GM19455 (cell line): ENCODE measurements at regions not wholly inside any gene's neighbourhood (a gene's known extent, or its start where the extent isn't known, plus 50 kb on each side); places are given as distances from the start of the nearest gene placed in this dataset.
"Not testable (repeated sequence)": the region's sequence is repeated elsewhere in the genome, so short reads cannot be mapped to it uniquely, and the experiment has no call there.

ENCODE experiments used
- ATAC-seq: cut with Tn5 transposase; IDR thresholded peaks from one replicate; pipeline ENCODE4 v1.9.1; 2021; ENCODE audit not compliant: unreplicated experiment

DNA sequence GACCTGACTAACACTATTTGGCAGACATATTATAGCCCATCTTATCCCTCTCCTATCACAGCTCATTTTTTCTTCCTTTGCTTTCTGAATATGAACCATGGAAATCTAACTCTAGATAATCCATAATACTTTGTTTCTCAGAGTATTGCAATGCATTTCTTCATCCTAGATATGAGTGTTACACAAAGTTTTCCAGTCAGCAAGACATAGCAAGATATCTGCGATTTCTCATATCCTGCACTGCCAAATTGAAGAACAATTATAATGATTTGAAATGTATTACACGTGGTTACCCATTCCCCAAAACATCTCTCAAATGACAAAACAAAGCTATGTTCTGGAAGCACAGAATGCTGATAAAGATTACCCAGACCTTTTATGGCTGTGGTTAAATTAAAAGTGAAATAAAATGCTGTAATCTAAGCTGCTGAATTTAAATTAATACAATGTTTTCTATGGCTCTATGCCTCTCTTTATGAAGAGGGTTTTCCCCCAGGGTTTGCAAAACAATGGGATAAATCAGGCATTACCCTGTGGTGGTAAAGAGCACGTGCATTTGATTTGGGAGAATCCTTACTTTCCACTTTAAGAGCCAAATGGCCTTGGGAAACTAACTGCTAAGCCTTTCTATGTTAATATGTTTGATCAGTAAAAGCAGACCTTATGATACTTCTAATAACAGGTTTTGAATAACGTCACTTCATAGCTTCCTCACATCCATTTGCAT, 1291.0 kb upstream of the CNTN5 start:
- ATAC-seq = no peak

DNA sequence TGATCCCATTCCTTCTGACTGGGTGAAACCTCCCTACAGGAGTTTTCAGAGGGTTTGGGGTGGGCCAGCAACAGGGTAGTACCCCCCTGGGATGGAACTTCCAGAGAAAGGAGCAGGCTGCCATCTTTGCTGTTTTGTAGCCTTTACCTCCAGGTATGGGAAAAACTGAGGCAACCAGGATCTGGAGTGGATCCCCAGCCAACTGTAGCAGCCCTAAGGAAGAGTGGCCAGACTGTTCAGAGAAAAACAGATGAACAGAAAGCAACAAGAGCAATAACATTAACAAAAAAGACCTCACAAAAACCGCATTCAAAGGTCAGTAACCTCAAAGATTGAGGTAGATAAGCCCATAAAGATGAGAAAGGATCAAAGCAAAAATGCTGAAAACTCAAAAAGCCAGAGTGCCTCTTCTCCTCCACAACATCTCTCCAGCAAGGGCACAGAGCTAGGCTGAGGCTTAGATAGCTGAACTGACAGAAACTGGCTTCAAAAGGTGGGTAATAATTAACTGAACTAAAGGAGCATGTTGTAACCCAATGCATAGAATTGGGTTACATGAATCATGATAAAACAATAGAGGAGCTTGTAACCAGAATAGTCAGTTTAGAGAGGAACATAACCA, 1288.6 kb upstream of the CNTN5 start:
- no peak for ATAC-seq

DNA sequence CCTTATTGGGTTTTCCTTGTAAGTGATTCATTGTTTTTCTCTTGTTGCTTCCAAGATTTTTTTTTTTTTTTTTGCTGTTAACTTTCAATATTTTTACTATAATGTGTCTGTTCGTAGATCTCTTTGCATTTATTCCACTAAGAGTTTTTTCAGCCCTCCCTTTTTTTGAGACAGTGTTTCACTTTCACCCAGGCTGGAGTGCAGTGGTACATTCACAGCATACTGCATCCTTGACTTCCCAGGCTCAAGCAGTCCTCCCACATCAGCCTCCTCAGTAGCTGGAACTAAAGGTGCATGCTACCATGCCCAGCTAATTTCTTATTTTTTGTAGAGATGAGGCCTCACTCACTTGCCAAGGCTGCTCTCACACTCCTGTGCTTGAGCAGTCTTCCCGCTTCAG, 1282.0 kb upstream of the CNTN5 start:
- ATAC-seq = no peak

DNA sequence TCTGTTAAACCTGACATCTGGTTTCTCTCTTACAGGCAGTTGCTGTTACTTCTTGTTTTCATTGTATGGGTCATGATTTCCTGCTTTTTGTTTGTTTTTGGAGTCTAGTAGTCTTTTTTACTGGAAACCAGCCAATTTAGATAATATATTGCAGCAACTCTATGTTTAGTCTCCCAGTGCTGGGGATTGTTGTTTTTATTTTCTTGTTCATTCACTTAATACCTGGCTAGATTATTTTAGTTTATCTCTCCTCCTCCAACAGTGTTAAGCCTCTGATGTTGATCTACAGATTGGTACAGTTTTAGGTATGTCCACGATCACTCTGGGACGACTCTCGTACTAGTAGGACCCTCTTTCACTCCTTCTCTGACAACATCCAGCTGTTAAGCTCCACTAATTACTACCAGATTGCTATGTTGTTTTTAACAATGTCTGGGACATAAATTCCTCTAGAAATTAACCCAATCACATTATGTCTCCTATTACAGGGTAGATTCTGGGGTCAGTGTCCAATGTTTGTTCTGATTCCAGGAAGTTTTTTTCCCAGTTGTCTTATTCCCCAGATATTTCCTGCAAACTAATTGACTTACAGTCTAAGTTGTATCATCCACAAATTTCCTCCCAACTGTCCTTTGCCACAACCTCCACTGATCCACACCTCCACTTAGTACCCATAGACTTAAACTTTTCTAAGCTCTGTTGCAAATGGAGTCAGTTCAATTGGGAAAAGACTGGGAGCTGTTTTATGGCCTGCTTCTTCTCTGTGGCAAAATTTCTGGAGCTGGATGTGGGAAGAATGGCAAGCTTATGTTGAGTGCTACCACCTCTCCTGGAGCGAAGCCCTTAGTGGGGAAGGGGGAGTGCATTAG, 1280.6 kb upstream of the CNTN5 start:
- no peak for ATAC-seq

DNA sequence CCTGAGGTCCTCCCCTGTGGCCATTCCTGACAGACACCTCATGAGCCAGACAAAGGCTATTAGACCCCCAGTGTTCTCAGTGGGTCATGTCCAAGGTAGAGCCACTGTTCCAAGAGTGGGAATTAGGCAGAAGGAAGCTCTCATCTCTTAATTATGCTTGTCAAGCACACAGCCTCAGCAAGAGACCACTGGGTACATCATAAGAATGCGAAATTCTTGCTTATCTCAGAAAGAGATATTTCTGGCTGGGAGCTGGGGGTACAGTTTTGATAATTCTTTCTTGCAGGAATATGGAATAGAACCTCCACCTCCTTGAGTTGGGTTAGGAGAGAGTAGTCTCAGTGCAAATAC, 1280.0 kb upstream of the CNTN5 start:
- ATAC-seq = no peak

DNA sequence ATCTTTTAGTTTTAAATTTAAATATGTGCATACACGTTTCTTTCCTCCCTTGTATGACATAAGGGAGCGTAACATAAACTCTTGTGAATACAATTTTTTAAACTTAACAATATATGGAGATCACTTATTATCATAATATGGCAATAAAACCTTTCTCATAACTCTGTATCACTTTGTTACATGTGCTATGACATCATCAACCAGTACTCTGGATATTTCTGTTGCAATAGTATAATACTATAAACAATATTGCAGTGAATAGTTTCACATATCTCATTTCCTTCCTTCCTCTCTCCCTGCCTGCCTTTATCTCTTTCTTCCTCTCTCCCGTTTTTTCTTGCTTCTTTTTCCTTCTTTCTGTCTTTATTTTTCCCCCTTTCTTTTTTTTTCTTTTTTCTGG, 1278.0 kb upstream of the CNTN5 start:
- no peak for ATAC-seq

DNA sequence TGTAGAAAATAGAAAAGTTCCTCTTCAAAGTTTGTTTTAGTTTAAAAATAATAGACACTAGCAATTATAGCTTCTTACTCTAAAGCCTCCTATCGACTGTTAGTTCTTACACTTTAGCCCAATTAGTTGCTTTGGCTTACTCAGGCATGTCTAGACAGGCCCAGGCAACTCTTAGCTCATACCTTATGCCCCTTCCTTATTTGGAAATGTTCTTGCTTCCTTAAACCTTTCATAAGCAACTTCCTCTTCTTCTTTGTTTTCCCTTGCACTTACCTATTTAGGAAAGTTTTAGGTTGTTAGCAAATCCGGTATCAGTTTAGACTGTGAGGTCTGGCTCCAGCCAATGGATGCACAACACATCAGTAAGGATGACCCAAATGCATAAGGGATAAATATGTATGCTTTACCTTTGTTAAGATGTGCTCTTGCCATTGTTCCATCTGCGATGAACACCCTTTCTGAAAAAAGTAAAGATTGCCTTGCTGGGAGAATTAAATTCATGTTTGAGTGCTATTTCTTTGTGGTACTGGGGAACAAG, 1277.5 kb upstream of the CNTN5 start:
- no peak for ATAC-seq

DNA sequence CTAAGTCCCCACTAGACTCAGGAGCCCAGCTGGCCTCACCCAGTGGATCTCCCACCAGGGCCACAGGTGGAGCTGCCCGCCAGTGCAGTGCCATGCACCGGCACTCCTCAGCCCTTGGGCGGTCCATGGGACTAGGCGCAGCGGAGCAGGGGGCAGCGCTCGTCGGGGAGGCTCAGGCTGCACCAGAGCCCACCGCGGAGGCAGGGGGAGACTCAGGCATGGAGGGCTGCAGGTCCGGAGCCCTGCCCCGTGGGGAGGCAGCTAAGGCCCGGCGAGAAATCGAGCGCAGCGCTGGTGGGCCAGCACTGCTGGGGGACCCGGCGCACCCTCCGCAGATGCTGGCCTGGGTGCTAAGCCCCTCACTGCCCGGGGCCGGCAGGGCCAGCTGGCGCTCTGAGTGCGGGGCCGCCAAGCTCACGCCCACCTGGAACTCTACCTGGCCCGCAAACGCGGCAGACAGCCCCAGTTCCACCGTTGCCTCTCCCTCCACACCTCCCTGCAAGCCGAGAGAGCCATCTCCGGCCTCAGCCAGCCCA, 1275.2 kb upstream of the CNTN5 start:
- ATAC-seq = no peak

DNA sequence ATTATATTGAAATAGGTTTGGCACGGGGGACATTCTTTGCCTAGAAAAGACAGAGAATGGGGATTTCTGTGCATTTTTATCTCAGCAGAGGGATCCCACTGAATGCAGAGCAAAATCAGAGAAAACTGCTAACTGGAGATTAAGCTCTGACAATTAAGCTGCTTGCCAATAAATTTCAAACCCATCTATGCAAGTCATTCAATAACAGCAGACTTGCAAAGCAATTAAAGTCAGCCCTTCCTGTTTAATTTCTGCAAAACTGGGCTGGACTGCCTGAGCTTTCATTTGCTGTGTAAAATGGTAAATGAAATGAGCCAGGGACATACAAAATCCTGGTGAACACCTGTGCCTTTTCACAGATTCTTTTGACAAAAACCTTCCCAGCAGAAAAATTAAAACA, 1273.9 kb upstream of the CNTN5 start:
- no peak for ATAC-seq

DNA sequence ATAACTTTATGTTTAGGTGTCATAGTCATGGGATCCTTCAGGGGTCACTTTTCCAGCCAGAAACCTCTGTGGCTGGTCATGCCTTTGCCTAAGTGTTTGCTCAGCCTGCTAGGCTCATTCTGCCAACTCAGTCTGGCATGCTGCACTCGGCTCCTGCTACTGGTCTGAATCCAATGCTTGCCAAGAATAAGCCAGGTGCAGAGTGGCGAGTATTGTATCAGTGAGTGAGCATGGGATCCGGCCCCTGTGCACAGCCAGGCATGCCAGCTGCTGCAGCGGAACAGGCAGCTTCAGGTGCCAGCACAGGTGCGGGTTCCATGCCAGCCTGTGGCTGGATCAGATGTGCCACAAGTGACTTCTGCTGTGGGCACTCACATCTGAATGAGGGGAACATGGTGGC, 1269.3 kb upstream of the CNTN5 start:
- no peak for ATAC-seq

DNA sequence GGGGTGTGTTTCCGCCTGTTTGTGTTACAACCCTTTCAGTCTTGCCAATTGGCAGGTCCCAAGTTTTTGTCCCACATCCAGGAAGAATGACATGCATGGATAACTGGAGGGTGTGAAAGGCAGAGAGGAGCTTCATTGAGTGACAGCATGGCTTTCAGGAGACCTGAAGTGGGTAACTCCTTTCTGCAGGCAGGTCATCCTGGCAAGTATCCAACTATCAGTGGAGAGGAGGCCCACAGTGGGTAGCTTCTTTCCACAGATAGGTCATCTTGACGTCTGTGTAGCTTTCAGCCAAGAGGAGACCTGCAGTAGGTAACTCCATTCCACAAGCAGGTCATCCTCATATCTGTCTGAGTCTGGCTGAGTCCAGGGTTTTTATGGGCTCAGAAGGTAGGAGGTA, 1268.8 kb upstream of the CNTN5 start:
- ATAC-seq = no peak

DNA sequence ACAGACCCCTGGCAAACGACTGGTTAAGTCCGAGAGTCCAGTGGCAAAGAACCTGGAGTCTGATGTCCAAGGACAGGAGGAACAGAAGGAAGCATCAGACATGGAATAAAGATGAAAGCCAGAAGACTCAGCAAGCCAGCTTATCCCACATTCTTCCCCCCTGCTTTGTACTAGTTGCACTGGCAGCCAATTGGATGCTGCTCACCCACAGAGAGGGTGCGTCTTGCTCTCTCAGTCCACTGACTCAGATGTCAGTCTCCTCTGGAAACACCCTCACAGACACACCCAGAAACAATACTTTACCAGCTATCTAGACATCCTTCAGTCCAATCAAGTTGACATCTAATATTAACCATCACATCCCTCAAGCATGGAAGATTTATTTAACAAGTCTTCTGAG, 1265.8 kb upstream of the CNTN5 start:
- no peak for ATAC-seq

DNA sequence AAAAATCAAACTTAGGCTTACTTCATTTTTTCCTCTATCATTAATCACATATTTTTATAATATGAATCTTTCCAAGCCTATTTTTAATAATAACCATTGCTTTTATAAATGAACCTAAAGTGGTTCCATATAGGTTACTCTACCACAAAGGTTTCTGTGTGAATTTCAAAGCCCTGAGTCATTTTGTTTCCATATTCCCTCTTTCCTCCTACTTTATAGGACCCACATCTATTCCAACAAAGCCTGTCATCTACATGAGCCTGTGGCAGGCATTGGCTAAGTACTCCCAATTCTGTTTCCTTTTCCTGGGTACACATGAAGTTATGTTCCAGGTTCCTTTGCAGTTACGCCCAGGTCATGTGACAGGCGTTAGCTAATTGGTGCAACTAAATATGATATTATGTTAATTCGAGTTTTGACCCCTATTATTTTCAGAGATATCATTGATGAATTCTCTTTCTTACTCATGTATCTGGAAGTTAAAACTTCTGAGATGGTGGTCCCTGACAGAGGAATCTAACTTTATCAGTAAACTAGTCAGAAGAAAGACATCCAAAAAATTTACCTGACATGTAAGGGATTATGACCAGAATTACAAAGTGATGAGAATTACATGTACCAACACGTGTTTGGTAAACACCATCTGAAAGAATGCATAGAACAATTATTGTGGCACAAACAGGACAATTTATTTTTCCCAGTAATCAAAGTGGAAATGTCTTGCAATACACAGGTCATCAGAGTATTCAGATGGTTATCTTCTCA, 1264.0 kb upstream of the CNTN5 start:
- ATAC-seq = no peak

DNA sequence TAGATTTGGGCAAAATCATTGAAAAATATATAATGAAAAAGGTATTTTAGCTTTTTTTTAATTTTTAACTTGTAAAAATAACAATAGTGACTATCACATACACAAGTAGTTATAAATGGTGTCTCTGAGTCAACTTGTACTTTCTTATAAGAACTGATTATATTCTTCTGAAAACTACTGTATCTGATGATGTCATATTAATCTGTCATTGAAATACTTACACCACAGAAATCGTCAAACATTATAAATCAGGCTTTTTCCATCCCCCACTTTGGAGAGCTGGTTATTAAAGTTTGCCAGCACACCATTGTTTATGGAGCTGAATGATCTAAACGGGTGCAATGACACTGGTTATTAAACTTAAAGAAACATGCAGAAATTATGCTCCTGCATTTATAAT, 1259.6 kb upstream of the CNTN5 start:
- ATAC-seq = no peak

DNA sequence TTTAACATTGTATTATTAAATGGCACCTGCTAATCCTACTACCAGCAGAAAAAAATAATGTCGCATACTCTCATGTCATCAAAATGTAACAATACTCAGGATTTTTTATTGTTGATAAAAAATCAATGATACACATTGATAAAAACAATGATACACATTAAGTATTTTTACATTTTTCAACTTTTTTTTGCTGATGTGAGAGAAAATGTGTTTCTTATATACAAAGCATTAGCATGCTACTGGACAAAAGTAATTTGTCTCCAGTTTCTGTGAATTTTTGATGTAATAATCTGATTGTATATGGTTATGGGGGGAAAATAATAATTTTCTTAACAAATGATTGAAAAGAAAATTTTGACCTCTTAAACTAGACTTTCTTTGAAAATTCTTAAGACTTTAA, 1256.6 kb upstream of the CNTN5 start:
- no peak for ATAC-seq

DNA sequence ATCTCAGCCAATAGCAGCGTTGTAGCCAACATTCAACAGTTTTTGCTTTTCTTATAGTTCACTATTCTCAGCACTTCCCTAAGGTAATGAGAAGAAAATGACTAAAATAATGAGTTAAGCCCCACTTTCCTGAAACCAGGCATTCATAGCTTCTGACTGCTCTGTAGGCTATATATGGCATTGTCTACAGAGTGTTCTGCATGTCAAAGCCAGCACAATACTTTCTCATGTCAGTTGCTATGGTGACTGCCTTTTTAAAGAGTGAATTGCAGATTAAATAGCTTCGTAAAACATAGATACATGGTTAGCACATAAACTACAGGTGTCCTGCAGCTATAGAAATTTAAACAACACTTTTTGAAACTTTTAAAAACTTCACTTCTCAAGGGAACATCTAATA, 1256.1 kb upstream of the CNTN5 start:
- ATAC-seq = no peak

DNA sequence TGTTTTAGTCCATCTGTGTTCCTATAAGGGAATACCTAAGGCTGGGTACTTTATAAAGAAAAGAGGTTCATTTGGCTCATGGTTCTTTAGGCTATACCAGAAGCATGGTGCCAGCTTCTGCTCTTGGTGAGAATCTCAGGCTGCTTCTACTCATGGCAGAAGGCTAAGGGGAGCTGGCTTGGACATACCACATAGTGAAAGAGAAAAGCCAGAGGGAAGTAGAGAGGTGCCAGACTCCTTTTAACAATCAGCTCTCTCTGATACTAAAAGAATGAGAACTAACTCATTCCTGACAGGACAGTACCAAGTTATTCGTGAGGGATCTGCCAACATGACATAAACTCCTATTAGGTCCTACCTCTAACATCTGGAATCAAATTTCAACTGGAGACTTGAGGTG, 1250.2 kb upstream of the CNTN5 start:
- ATAC-seq = no peak

DNA sequence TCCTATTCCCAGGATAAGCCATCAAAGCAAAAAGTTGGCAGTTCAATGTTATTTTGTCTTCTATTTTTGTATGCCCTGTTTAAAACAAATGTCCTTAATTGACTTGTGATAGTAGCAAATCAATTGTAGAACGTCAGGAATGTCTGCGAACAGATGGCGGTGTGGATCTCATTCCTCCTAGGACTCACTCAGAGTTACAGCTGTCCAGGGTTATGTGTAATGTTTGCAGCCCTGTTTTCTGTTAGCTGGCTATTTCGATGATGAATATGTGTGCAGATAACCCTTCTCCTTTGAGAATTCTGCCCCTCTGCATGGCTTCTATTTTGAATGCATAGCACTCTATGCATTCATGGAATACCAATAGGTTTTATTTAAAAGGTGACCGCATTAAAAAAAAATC, 1248.0 kb upstream of the CNTN5 start:
- ATAC-seq = no peak

DNA sequence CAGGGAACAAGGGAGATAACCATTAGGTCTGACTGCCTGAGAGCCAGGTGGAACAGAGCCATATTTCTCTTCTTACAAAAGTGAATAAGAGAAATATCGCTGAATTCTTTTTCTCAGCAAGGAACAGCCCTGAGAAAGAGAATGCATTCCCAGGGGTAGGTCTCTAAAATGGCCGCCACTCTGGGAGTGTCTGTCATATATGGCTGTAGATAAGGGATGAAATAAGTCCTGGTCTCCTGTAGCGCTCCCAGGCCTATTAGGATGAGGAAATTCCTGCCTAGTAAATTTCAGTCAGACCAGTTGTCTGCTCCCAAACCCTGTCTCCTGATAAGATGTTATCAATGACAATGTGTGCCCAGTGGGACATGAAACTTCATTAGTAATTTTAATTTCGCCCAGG, 1236.4 kb upstream of the CNTN5 start:
- ATAC-seq = not testable (repeated sequence)

DNA sequence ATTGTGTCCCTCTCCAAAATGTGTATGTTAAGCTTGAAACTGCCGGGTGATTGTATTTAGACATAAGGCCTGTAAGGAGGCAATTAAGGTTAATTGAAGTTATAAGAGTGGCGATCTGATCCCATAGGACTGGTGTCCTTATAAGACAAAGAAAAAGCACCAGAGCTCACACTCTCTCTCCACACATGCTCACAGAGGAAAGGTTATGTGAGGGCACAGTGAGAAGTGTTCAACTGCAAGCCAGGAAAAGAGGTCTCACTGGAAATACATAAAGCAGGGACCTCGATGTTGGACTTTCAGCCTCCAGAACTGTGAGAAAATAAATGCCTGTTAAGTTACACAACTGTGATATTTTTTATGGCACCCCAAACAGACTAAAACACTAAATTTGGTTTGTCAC, 1233.8 kb upstream of the CNTN5 start:
- ATAC-seq = no peak

DNA sequence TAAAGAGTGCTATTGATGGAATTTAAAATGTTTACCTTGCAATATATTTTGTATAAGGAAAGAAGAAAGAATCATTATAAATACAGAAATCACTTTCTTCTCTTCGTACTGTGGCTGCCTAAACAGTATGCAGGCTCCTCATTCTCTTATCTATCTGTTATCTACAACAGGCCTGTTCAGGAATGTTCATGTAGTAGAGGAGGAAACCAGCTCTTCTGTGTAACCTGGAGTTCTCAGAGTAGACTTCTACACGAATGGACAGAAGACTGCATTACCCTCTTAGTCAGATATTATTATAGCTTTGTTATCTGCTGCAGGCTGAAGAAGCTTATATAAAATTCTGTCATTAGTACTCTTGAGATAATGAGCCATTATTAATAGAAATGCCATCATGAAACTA, 1225.9 kb upstream of the CNTN5 start:
- no peak for ATAC-seq
